BE2C (cell line): ENCODE measurements at regions not wholly inside any gene's neighbourhood (a gene's known extent, or its start where the extent isn't known, plus 50 kb on each side); places are given as distances from the start of the nearest gene placed in this dataset.
"Not testable (repeated sequence)": the region's sequence is repeated elsewhere in the genome, so short reads cannot be mapped to it uniquely, and the experiment has no call there.

Experiments used
- DNase-seq: peaks from one replicate; pipeline ENCODE4 v3.0.0-alpha.2; 2020
- H3K27me3 ChIP-seq: fragments of 250-450 bp; sonication (Bioruptor Pico); 2 replicates; pipeline ENCODE4 v1.5.1; 2020; ENCODE audit warnings: mild to moderate bottlenecking
- H3K36me3 ChIP-seq: fragments of 250-450 bp; sonication (Bioruptor Pico); 2 replicates; pipeline ENCODE4 v1.5.1; 2020; ENCODE audit warnings: mild to moderate bottlenecking
- H3K4me1 ChIP-seq: fragments of 250-450 bp; sonication (Bioruptor Pico); 2 replicates; pipeline ENCODE4 v1.5.1; 2020
- H3K4me3 ChIP-seq: 2 replicates; pipeline ENCODE4 v1.5.1; 2011; ENCODE audit warnings: low read depth, low read length
- H3K9me3 ChIP-seq: fragments of 250-450 bp; sonication (Bioruptor Pico); 2 replicates; pipeline ENCODE4 v1.5.1; 2020
- TF ChIP-seq, protein P1 (sequence below): IDR thresholded peaks from 2 replicates; pipeline ENCODE4 v1.5.1; 2012; ENCODE audit warnings: mild to moderate bottlenecking, low read depth, low read length

DNA sequence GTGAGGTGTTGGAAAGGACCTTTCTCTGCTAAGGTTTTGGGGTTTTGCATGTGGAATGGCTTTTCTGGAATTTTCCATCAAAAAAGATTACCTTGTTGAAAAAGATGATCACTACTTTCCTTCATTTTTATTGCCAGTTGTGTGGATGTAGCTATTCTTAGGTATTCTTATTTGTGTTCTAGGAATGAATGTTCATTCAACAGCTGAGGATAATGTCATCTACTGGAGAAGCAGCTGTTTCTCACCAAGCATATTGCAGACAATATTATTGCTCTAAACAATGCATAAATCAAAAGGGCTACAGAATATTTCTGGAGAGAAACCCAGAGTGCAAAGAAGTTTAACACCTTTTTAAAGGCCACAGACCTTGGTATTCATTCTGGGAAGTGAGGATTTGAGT lies 145.6 kb upstream of the CALCR start:
- Histone ChIP-seq H3K27me3 (no peaks in the 10 kb centered on the region), H3K36me3 (no peaks in the 10 kb centered on the region), H3K4me3 (no peak overlapping the region), H3K4me1 (no peaks in the 10 kb centered on the region), H3K9me3 (no peaks in the 10 kb centered on the region)
- no peak for DNase-seq
- TF ChIP-seq, protein P1, sequence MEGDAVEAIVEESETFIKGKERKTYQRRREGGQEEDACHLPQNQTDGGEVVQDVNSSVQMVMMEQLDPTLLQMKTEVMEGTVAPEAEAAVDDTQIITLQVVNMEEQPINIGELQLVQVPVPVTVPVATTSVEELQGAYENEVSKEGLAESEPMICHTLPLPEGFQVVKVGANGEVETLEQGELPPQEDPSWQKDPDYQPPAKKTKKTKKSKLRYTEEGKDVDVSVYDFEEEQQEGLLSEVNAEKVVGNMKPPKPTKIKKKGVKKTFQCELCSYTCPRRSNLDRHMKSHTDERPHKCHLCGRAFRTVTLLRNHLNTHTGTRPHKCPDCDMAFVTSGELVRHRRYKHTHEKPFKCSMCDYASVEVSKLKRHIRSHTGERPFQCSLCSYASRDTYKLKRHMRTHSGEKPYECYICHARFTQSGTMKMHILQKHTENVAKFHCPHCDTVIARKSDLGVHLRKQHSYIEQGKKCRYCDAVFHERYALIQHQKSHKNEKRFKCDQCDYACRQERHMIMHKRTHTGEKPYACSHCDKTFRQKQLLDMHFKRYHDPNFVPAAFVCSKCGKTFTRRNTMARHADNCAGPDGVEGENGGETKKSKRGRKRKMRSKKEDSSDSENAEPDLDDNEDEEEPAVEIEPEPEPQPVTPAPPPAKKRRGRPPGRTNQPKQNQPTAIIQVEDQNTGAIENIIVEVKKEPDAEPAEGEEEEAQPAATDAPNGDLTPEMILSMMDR, result no peak

DNA sequence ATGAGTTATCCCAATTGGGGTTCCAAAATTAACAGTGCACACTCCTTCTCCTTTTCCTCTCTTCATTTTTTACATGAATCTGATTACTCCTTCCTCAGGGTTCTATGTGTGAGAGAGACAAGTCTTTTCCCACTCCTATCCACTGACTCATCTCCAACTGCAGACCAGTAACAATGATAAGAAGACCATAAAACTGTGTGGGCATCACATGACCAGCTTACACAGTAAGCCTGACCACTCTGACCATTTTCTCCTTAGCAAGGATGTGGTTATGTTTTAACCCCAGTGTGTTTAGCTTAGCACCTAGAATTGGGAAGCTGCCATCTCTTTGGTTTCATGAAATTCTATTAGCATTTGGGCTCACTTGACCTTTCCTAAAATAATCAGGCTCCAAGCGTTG lies 145.0 kb upstream of the CALCR start:
- Histone ChIP-seq H3K4me3 (no peak overlapping the region), H3K4me1 (no peaks in the 10 kb centered on the region), H3K9me3 (no peaks in the 10 kb centered on the region), H3K36me3 (no peaks in the 10 kb centered on the region), H3K27me3 (no peaks in the 10 kb centered on the region)
- TF ChIP-seq, protein P1, result no peak
- DNase-seq, result no peak

DNA sequence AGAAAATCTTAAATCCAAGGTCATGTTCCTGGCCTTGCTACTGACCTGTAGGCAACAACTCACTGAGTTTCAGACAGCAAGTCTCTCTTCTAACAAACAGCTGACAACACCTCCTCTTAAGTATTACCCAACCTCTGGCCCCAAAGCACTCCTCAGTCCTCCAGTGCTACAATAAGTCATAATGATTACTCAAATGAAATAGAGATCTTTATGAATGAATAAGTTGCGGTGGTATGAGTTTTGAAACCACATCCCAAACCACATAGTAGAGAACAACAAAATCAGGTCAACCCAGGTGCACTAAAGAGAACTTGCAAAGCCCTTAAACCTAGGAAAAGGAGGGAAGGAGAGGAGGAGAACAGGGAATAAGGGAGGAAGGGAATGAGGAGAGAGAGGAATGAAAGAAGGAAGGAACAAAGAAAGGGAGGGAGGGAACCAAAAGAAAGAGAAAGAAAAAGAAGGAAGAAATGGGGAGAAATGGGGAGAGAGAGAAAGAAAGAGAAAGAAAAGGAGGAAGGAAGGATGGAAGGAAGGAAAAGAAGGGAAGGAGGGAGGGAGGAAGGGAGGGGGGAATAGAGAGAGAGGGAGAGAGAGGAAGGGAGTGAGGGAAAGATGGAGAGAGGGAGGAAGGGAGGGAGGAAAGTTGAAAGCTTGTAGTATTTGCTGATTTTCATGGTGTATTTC lies 142.8 kb upstream of the CALCR start:
- DNase-seq, result no peak
- H3K27me3 ChIP-seq, result no peaks in the 10 kb centered on the region

DNA sequence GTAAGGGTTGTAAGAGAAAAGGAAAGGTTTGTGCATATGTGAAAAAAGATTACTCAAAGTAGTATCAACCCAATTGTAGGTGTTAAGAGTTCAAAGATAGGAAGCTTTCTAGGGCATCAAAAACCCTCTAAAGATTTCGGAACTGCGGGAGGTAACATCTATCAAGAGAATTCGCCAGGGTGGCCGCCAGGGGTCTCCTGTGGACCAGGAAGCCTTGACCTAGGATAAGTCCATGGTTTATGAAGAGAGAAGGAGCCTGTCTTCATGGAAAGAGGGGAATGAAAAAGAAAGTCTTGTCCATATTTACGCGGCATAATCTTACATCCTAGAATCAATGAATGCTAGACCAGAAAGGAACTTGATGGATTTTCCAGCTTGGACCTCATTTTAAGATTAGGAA lies 140.7 kb upstream of the CALCR start:
- peak; percentile 61 for DNase-seq
- Histone ChIP-seq H3K4me1 (no peaks in the 10 kb centered on the region), H3K36me3 (no peaks in the 10 kb centered on the region), H3K4me3 (no peak overlapping the region), H3K9me3 (no peaks in the 10 kb centered on the region), H3K27me3 (no peaks in the 10 kb centered on the region)
- TF ChIP-seq, protein P1, result peak; percentile 73

More for the DNA sequence above, 142.8 kb upstream of the CALCR start:
- TF ChIP-seq, protein P1, result no peak
- no peaks in the 10 kb centered on the region for H3K9me3 ChIP-seq
- no peak overlapping the region for H3K4me3 ChIP-seq
- no peaks in the 10 kb centered on the region for H3K36me3 ChIP-seq
- H3K4me1 ChIP-seq, result no peaks in the 10 kb centered on the region

DNA sequence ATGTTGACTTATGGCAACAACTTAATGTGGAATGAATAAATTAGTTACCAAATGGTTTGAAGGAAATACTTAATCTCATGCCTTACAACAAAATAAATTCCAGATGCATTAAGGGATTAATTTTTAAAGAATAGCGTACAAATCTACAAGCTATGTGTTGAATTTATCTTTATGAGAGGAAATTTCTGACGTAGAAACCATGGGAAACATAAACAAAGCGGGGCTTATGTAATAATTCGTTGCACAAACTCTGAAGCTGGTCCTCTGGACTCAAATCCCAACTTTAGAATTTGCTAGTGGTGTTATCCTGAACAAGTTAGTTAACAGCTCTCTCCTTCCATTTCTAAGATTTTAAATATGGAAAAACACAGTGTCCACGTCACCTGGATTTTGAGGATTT lies 137.4 kb upstream of the CALCR start:
- TF ChIP-seq, protein P1, result no peak
- Histone ChIP-seq H3K4me3 (no peak overlapping the region), H3K36me3 (no peaks in the 10 kb centered on the region), H3K9me3 (no peaks in the 10 kb centered on the region), H3K4me1 (no peaks in the 10 kb centered on the region), H3K27me3 (no peaks in the 10 kb centered on the region)
- no peak for DNase-seq

DNA sequence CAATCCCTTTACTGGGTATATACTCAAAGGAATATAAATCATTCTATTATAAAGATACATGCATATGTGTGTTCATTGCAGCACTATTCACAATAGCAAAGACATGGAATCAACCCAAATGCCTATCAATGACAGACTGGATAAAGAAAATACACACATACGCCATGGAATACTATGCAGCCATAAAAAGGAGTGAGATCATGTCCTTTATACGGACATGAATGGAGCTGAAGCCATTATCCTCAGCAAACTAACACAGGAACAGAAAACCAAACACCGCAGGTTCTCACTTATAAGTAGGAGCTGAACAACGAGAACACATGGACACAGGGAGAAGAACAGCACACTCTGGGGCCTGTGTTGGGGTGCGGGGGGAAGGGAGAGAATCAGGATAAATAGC lies 133.7 kb upstream of the CALCR start:
- H3K4me3 ChIP-seq, H3K36me3 ChIP-seq, H3K4me1 ChIP-seq, DNase-seq, H3K27me3 ChIP-seq, H3K9me3 ChIP-seq: not testable (repeated sequence)
